AML-193 (cell line): ENCODE measurements at regions not wholly inside any gene's neighbourhood (a gene's known extent, or its start where the extent isn't known, plus 50 kb on each side); places are given as distances from the start of the nearest gene placed in this dataset.
"Not testable (repeated sequence)": the region's sequence is repeated elsewhere in the genome, so short reads cannot be mapped to it uniquely, and the experiment has no call there.

Experiments
- DNase-seq, 2 experiments: peaks; one replicate each; lab custom pipeline; 2025; lab: John Stamatoyannopoulos, UW

- no peak for DNase-seq
Measured at GRCh38 chr5:129163810-129164378, 69.3 kb downstream of the ISOC1 start.

DNA sequence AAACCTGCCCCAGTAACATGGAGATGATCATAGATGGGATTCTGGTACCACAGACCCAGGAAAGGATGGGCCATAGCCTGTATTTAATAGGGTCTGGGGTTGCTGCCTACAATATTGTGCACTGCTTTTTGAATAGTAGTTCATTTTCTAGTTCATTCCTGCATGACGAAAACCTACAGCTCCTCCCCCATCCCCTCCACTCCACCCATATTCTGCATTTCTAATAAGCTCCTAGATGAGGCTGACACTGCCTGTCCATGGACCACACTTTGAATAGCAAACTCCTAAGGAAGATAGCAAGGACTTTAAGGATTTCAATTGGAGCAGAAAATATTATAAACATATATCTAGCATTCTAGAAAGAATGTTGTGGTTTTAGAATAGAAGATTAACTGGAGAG lies 75.5 kb downstream of the ISOC1 start:
- DNase-seq: no peak

- no peak for DNase-seq
Measured at GRCh38 chr5:129171194-129171944, 76.8 kb downstream of the ISOC1 start.

DNA sequence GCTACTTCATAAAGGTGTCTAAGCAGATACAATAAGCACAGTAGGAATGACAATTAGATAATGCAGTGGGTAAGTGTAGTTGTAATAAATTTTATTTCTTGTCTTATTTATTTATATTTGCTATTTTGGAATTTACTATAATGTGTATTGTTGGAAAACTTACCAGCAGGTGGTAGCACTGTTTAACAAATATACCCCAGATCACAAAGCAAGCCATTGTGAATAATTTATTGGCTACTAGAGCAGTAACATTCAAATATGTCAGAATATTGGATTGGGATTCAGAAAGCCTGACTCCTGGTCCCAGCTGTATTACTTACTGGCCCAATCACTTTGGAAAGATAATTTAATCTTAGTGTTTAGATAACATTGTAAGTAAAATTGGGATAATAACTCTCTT lies 78.0 kb downstream of the ISOC1 start:
- DNase-seq: no peak

GRCh38 chr5:129173771-129174170 lies 79.2 kb downstream of the ISOC1 start:
- no peak for DNase-seq

DNA sequence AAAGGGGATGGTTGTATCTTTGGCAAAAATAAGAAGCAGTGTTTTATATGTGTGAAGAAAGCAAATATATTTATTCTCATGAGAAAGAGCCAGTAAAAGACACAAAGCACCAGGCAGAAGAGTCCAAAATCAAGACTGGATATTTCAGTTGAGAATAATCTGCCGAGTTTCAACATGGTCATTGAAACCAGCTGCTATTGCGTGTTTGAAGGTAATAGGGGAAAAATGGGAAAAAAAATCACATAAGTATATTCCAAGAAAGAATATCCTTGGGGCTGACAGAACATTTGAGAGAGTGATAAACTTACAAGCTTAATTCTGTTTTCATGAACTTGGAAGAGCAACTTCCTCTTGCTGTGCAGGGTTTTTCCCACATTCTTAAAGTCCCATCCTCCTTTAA lies 79.9 kb downstream of the ISOC1 start:
- no peak for DNase-seq

- no peak for DNase-seq
Measured at GRCh38 chr5:129177451-129177850, 82.9 kb downstream of the ISOC1 start.

DNA sequence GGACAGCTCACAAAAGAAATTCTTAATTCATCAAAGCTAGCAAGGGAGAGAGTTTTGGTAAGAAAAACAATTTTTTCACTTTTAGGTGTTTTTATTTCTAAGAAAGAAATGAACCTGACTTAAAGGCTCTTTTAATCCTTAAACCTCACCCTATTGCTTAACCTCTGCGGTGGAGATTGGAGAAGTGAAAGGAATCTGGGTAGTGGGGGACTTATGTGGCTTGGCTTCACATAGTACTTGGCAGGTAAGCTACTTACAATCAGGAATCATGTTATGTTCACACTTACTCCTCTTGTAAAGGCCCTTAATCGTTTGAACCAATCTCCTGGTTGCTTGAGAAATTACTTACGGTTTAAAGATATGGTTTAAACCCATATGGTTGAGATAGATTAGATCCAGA lies 104.8 kb downstream of the ISOC1 start:
- DNase-seq: no peak

DNA sequence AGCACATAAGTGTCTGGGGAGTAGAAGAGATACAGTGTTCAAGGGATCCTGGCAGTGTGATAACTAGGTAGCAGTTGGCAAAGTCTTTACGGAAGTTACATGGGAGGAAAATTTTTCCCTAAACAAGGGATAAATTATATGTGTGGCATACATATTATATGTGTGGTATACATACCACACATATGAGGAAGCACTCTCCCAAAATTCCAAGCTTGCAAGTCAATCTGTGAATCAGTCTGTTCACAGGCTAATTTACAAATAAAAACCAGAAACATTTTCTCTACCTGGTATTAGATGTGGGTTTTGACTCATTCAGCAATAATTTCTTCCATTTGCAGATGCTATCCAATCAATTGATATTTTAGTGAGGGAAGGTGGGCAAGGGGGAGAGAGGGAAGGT lies 110.0 kb downstream of the ISOC1 start:
- DNase-seq: no peak

GRCh38 chr5:129216001-129216400 lies 121.5 kb downstream of the ISOC1 start:
- no peak for DNase-seq

- DNase-seq: no peak
Measured at GRCh38 chr5:129217179-129217578, 122.6 kb downstream of the ISOC1 start.

DNA sequence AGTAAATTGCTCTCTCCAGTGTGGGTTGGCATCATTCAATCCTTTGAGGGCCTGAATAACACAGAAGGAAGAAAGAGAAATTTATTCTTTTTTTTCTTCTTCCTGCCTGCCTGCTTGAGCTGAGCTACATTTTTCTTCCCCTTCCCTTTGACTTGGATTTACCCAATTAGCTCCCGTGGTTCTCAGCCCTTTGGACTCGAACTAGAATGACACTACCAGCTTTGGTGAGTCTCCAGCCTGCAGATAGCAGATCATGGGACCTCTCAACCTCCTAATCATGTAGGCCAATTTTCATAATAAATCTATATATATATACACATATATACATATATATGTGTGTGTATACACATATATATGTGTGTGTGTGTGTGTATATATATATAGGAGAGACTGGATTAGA lies 128.6 kb downstream of the ISOC1 start:
- no peak for DNase-seq

- no peak for DNase-seq
Measured at GRCh38 chr5:129228577-129228976, 134.0 kb downstream of the ISOC1 start.

DNA sequence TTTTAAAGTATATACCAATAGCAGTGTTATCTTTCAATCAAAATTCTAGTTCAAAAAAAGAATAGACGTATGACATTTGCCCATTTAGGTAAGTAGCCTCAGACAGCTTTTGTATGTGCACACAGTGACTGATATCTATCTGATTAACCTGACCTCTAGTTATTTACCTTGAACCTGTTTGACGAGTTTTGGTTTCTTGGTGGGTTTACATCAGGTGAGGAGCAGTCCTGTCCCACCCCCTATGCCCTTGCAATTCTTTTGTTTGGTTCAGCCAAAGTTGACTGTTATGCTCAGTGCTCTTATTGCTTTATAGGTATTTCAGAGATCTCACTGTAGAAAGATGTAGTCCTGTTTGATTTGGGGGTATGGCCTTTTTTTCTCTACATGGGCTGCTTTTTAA lies 147.2 kb downstream of the ISOC1 start:
- no peak for DNase-seq

- DNase-seq: no peak
Measured at GRCh38 chr5:129243039-129243438, 148.5 kb downstream of the ISOC1 start.

- DNase-seq: no peak
Measured at GRCh38 chr5:129244478-129244877, 149.9 kb downstream of the ISOC1 start.

- DNase-seq: no peak
Measured at GRCh38 chr5:129245489-129245888, 150.9 kb downstream of the ISOC1 start.

DNA sequence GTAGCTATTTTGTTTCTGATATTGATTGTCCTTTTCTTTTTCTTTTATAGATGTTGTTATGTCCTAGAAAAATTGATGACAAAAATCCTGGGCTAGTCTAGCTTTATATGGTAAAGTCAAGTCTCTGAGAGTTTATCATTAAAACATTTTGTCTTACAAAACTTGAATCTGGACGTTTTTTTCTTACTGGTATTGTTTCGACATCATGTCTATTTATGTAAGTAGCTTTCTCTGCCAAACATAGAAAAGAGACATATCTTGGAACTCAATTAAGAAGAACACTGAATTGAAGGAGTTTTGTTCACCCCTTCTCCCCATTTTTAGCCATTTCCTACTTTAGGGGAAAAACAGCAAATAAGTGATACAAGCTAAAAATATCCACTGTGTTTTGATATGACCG lies 151.5 kb downstream of the ISOC1 start:
- no peak for DNase-seq

DNA sequence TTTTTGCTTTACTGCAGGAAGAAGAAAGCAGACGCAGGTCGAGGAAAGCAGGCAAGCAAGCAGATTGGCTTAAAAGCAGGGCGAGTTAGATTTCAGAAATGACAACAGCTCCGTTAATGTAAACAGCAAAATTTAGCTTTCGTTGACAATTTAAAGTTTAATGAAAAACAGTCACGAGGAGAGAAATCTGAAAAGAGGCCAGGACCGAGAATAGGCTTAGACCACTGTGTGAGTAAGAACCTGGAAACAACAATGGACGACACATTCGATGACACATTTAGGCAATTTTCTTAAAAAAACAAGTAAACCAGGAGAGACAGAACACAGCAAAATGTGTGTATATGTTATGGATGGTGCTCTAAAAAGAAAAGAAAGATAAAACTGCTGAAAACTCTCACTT lies 155.3 kb downstream of the ISOC1 start:
- DNase-seq: no peak

- DNase-seq: no peak
Measured at GRCh38 chr5:129271308-129271707, 176.8 kb downstream of the ISOC1 start.

GRCh38 chr5:129284010-129284409 lies 176.1 kb upstream of the ADAMTS19 start:
- no peak for DNase-seq

DNA sequence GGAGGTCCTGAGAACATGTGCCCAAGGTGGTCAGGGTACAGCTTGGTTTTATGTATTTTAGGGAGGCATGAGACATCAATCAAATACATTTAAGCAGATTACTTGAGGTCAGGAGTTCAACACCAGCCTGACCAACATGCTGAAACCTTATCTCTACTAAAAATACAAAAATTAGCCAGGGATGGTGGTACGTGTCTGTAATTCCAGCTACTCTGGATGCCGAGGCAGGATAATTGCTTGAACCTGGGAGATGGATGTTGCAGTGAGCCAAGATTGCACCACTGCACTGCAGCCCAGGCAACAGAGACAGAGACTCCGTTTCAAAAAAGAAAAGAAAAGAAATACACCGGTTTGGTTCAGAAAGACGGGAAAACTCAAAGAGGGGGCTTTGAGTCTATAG lies 165.9 kb upstream of the ADAMTS19 start:
- DNase-seq: not testable (repeated sequence)

GRCh38 chr5:129306725-129307124 lies 153.4 kb upstream of the ADAMTS19 start:
- no peak for DNase-seq

- DNase-seq: no peak
Measured at GRCh38 chr5:129322968-129323367, 137.1 kb upstream of the ADAMTS19 start.
